Gastroesophageal sphincter (tissue), 4 donors: ENCODE measurements at regions not wholly inside any gene's neighbourhood (a gene's known extent, or its start where the extent isn't known, plus 50 kb on each side); places are given as distances from the start of the nearest gene placed in this dataset.

Source experiments
- ATAC-seq: fragments of 150-250 bp; one replicate; pipeline ENCODE4 v1.9.1; 2016; ENCODE audit warnings: mild to moderate bottlenecking, moderate library complexity
- H3K27ac ChIP-seq, 4 donors: fragments of 200-600 bp; sonication (generic) in 3 of 4; 1 replicate in 3 of 4; 2 replicates in 1 of 4; pipeline ENCODE4 v1.5.1; 2016 to 2019
- H3K27me3 ChIP-seq: fragments of 200-600 bp; sonication (generic); one replicate; pipeline ENCODE4 v1.5.1; 2019
- H3K36me3 ChIP-seq, 2 donors: fragments of 200-600 bp; sonication (generic); one replicate each; pipeline ENCODE4 v1.5.1; 2019; ENCODE audit warnings: control low read depth in 1 of 2
- H3K4me1 ChIP-seq, 3 donors: fragments of 200-600 bp; sonication (generic); 1 replicate in 2 of 3; 2 replicates in 1 of 3; pipeline ENCODE4 v1.5.1; 2016 to 2019; ENCODE audit warnings: control low read depth in 2 of 3
- H3K4me3 ChIP-seq, 2 donors: fragments of 200-600 bp; sonication (generic); one replicate each; pipeline ENCODE4 v1.5.1; 2019; ENCODE audit warnings: mild to moderate bottlenecking in 1 of 2, moderate library complexity in 1 of 2
- H3K9me3 ChIP-seq, 3 donors: fragments of 200-600 bp; sonication (generic); one replicate each; pipeline ENCODE4 v1.5.1; 2017 to 2019; ENCODE audit warnings: control low read depth in 2 of 3
- EP300 ChIP-seq: sonication (generic); formaldehyde crosslinking; IDR thresholded peaks from one replicate; pipeline ENCODE4 v1.6.1; 2017; ENCODE audit warnings: antibody characterized with exemption, mild to moderate bottlenecking
- POLR2A ChIP-seq, 2 donors: fragments of 450-650 bp; IDR thresholded peaks; one replicate each; pipeline ENCODE4 v1.6.1; 2017; ENCODE audit warnings: antibody characterized with exemption in 2 of 2, mild to moderate bottlenecking in 2 of 2, moderate library complexity in 1 of 2
- POLR2AphosphoS5 ChIP-seq: sonication (generic); formaldehyde crosslinking; IDR thresholded peaks from one replicate; pipeline ENCODE4 v1.6.1; 2017; ENCODE audit warnings: antibody characterized with exemption
- WGBS, 2 donors: methylation state at CpG; one replicate each; pipeline ENCODE4 v1.1.5; 2018; ENCODE audit warnings: low coverage in 1 of 2; 5-methylcytosine and 5-hydroxymethylcytosine counted together
- TF ChIP-seq, protein P1 (sequence below), 4 experiments: fragments of 200-600 bp in 2 of 4; fragments of 450-650 bp in 2 of 4; sonication (generic) in 1 of 4; IDR thresholded peaks; one replicate each; pipeline ENCODE4 v1.5.1; 2017 to 2019; ENCODE audit warnings: antibody characterized with exemption in 4 of 4, mild to moderate bottlenecking in 2 of 4, moderate library complexity in 2 of 4

DNA sequence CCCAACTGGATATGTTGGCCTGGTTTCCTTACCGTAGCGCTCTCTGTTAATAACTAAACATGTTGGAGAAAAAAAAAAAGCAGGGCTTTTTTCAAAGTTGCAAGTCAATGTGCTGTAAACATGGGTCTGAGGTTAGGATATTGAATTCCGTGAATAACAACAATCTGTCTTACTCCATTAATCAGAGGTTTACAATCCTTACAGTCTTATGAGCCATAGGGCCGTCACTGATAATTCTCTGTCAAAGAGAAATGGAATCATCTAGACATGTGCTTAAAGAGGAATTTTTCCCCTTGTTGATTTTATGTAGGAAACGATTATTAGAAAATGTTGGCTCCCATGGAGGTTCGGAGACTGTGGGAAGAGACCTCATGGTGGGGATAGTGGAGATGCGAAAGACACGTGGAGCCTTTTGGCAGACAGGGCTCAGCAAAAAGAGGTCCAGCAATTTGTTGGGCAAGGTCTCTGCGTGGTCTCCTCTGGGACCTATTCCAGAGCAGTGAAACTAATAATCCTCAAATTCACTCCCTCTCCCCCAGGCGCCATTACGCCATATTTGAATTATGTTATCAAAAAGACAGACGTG lies 83.5 kb upstream of the CLDN14 start:
- H3K27ac ChIP-seq: no peak overlapping the region
- TF ChIP-seq, protein P1, sequence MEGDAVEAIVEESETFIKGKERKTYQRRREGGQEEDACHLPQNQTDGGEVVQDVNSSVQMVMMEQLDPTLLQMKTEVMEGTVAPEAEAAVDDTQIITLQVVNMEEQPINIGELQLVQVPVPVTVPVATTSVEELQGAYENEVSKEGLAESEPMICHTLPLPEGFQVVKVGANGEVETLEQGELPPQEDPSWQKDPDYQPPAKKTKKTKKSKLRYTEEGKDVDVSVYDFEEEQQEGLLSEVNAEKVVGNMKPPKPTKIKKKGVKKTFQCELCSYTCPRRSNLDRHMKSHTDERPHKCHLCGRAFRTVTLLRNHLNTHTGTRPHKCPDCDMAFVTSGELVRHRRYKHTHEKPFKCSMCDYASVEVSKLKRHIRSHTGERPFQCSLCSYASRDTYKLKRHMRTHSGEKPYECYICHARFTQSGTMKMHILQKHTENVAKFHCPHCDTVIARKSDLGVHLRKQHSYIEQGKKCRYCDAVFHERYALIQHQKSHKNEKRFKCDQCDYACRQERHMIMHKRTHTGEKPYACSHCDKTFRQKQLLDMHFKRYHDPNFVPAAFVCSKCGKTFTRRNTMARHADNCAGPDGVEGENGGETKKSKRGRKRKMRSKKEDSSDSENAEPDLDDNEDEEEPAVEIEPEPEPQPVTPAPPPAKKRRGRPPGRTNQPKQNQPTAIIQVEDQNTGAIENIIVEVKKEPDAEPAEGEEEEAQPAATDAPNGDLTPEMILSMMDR (IDR thresholded peaks at IDR 0.05): no peak
- no peak for TF ChIP-seq POLR2A (IDR thresholded peaks at IDR 0.05)
- TF ChIP-seq POLR2AphosphoS5: no peak
- no peak for TF ChIP-seq EP300
- no peaks in the 10 kb centered on the region for H3K36me3 ChIP-seq
- 59 to 79% methylated on average over 3 to 12 of the region's 12 CpGs for WGBS, 2 donors
- peaks cover 69% of the 10 kb centered on the region for H3K27me3 ChIP-seq
- H3K4me1 ChIP-seq: no peaks in the 10 kb centered on the region
- no peak for ATAC-seq
- no peak overlapping the region for H3K4me3 ChIP-seq
- peaks cover 0 to 10% (median 0%) of the 10 kb centered on the region in 3 donors for H3K9me3 ChIP-seq

DNA sequence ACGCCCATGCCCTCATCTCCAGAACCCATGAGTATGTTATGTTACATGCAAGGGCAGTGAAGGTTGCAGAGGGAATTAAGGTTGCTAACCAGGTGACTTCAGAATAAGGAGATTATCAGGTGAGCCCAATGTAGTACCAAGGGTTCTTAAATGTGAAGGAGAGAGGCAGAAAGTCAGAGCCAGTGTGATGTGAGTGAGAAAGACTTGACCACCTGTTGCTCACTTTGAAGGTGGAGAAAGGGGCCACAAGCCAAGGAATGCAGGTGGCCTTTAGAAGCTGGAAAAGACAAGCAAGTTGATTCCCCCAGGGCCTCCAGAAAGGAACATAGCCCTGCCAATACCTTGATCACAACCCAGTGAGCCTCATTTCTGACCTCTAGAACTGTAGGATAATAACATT lies 84.7 kb upstream of the CLDN14 start:
- Histone ChIP-seq H3K36me3 (no peaks in the 10 kb centered on the region), H3K4me3 (no peak overlapping the region), H3K27ac (no peak overlapping the region), H3K27me3 (peaks cover 71% of the 10 kb centered on the region), H3K9me3 (peaks cover 0 to 6% (median 0%) of the 10 kb centered on the region in 3 donors), H3K4me1 (no peaks in the 10 kb centered on the region)
- TF ChIP-seq EP300 (no peak), POLR2AphosphoS5 (no peak), POLR2A (IDR thresholded peaks at IDR 0.05) (no peak)
- TF ChIP-seq, protein P1 (IDR thresholded peaks at IDR 0.05): no peak
- WGBS, 2 donors: 0 to 50% methylated on average over 1 of the region's 1 CpG
- no peak for ATAC-seq

DNA sequence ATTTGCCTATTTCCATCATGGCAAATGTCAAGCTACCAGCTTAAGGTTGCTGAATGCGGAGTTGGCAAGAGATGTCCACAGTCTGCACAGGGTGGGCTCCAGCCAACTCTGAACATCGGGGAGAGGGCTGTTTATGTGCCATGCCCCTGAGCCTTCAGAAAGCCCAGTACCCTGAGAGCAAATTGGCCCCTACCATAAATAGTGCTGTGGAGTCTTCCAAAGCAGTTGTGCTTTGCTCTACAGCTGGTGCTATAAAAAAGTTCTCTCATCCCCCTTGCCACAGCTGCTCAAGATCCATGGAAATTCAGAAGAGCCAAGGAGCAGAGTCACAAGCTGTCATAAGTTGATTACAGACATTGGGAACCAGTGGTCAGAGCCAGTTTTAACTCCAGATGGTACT lies 85.6 kb upstream of the CLDN14 start:
- no peak for ATAC-seq
- H3K4me3 ChIP-seq: no peak overlapping the region
- WGBS, 2 donors: 85% methylated on average over 2 of the region's 2 CpGs; no CpG with 5 or more reads in 1 of the 2 donors
- H3K27ac ChIP-seq: no peak overlapping the region
- peaks cover 80% of the 10 kb centered on the region for H3K27me3 ChIP-seq
- no peak for TF ChIP-seq POLR2AphosphoS5
- TF ChIP-seq POLR2A (IDR thresholded peaks at IDR 0.05): no peak
- TF ChIP-seq EP300: no peak
- TF ChIP-seq, protein P1 (IDR thresholded peaks at IDR 0.05): no peak
- no peaks in the 10 kb centered on the region for H3K36me3 ChIP-seq
- no peaks in the 10 kb centered on the region for H3K4me1 ChIP-seq
- H3K9me3 ChIP-seq: peaks cover 0 to 6% (median 0%) of the 10 kb centered on the region in 3 donors

DNA sequence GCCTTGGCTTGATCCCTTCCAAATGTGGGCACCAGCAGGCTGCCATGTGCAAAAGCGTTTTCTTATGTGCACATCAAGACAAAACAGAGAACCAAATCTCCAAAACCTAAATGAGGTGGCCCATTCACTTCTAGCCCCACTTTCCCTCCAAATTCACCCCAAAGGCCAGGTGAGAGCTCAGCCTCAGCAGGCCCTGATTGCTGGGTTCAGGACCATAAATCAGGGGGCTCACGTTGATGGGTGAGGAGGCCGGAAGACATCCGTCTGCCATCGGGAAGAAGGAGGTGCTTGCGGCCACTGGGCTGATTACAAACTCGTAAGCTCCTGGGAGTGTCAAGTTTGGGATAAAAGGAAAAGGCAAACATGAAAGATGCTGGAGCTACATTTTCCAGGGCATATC lies 86.7 kb upstream of the CLDN14 start:
- TF ChIP-seq POLR2AphosphoS5 (no peak), EP300 (no peak), POLR2A (IDR thresholded peaks at IDR 0.05) (no peak)
- TF ChIP-seq, protein P1 (IDR thresholded peaks at IDR 0.05): no peak
- Histone ChIP-seq H3K36me3 (no peaks in the 10 kb centered on the region), H3K4me3 (no peak overlapping the region), H3K9me3 (peaks cover 0 to 6% (median 0%) of the 10 kb centered on the region in 3 donors), H3K27me3 (peaks cover 77% of the 10 kb centered on the region), H3K4me1 (no peaks in the 10 kb centered on the region), H3K27ac (no peak overlapping the region)
- ATAC-seq: no peak
- WGBS, 2 donors: 80 to 81% methylated on average over 1 to 7 of the region's 7 CpGs

DNA sequence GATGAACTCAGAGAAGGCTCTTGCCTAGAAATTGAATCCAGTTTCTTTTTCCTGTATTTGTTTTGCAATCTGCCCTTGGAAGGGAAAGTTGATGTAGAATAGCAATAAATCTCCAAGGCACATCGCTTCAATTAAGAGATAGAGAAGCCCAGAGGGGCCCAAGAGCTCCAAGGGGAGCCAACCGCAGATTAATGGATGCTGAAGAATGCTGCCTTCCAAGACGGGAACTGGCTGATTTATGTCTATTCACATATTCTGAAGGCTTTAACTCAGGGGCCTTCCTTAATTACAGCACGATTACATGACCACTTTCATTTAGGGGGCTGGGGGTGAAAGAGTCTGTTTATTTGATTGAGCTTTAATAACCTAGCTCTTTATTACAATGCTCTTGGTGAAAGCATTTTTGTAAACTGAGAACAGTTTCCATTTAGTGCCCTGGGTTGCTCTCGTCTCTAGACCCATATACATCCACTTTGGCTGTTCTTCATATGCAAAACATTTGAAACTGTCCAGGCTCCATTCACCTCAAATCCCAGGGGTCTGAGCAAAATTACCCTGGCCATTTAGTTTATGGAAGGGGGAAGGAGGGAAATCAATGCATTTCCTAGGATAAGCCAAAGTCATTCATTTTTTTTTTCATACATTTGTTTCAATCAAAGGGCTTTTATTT lies 87.4 kb upstream of the CLDN14 start:
- TF ChIP-seq EP300: no peak
- TF ChIP-seq POLR2AphosphoS5: no peak
- TF ChIP-seq, protein P1 (IDR thresholded peaks at IDR 0.05): no peak
- TF ChIP-seq POLR2A (IDR thresholded peaks at IDR 0.05): no peak

More for the DNA sequence above, 87.4 kb upstream of the CLDN14 start:
- peaks cover 0 to 6% (median 0%) of the 10 kb centered on the region in 3 donors for H3K9me3 ChIP-seq
- no peak overlapping the region for H3K4me3 ChIP-seq
- peaks cover 70% of the 10 kb centered on the region for H3K27me3 ChIP-seq
- H3K4me1 ChIP-seq: no peaks in the 10 kb centered on the region
- H3K27ac ChIP-seq: no peak overlapping the region
- ATAC-seq: no peak
- no peaks in the 10 kb centered on the region for H3K36me3 ChIP-seq
- 19 to 23% methylated on average over 4 to 5 of the region's 5 CpGs for WGBS, 2 donors
